Ovary (tissue), 7 donors: ENCODE measurements at regions not wholly inside any gene's neighbourhood (a gene's known extent, or its start where the extent isn't known, plus 50 kb on each side); places are given as distances from the start of the nearest gene placed in this dataset.

ENCODE experiments used
- DNase-seq, 5 donors: peaks; one replicate each; pipeline ENCODE4 v3.0.0-alpha.2; 2019 to 2020
- H3K27ac ChIP-seq, 2 donors: fragments of 200-600 bp; one replicate each; pipeline versions ENCODE4 v1.5.1 to v1.8.0; 2019 to 2022
- H3K27me3 ChIP-seq: fragments of 200-600 bp; one replicate; pipeline ENCODE4 v1.8.0; 2022
- H3K36me3 ChIP-seq: fragments of 200-600 bp; sonication (generic); one replicate; pipeline ENCODE4 v1.5.1; 2019
- H3K4me1 ChIP-seq: one replicate; pipeline ENCODE4 v1.8.1; 2013; ENCODE audit warnings: mild to moderate bottlenecking, moderate library complexity; ENCODE audit not compliant: insufficient read depth
- H3K4me3 ChIP-seq: fragments of 200-600 bp; sonication (generic); one replicate; pipeline ENCODE4 v1.5.1; 2017
- H3K9me3 ChIP-seq, 2 donors: fragments of 200-600 bp in 1 of 2; sonication (generic) in 1 of 2; one replicate each; pipeline versions ENCODE4 v1.5.1 to v1.8.1; 2013 to 2019; ENCODE audit warnings: mild to moderate bottlenecking in 1 of 2, moderate library complexity in 1 of 2
- CTCF ChIP-seq, 3 donors: fragments of 450-650 bp in 2 of 3; fragments of 200-600 bp in 1 of 3; IDR thresholded peaks; one replicate each; pipeline versions ENCODE4 v1.5.1 to v1.8.0; 2016 to 2022; ENCODE audit warnings: antibody characterized with exemption in 3 of 3, mild to moderate bottlenecking in 1 of 3
- EP300 ChIP-seq: sonication (generic); formaldehyde crosslinking; IDR thresholded peaks from one replicate; pipeline ENCODE4 v1.6.1; 2017; ENCODE audit warnings: antibody characterized with exemption
- POLR2A ChIP-seq: fragments of 450-650 bp; IDR thresholded peaks from one replicate; pipeline ENCODE4 v1.6.1; 2017; ENCODE audit warnings: antibody characterized with exemption, mild to moderate bottlenecking, moderate library complexity
- WGBS, 3 donors: extraction: QIAGEN DNeasy Blood & Tissue Kit in 1 of 3; methylation state at CpG; one replicate each; pipeline versions ENCODE4 v1.1.5 to v1.1.7; 2013 to 2017; 5-methylcytosine and 5-hydroxymethylcytosine counted together
- intact Hi-C, 4 donors: fragments of 100-400 bp; cut with DNase I; formaldehyde crosslinking; loops; one replicate each; pipeline versions ENCODE4 v1.11.0 to v1.15.1; 2022 to 2023
- donor health status: DM: no; HTN: no; CAD: no; lungs with moderate emphysema.
- donor health status: DM: no; HTN: no; CAD: no.
- donor health status: Bipolar disorder and iron deficiency.
- donor health status: DM: no; HTN: no; CAD: no.
- donor health status: DM: yes; HTN: yes; CAD: no.

- H3K4me3 ChIP-seq: no peak overlapping the region
- H3K4me1 ChIP-seq: no peaks in the 10 kb centered on the region
- no peak overlapping the region for H3K27ac ChIP-seq
- no peaks in the 10 kb centered on the region for H3K27me3 ChIP-seq
- DNase-seq: no peak
- H3K36me3 ChIP-seq: no peaks in the 10 kb centered on the region
- no peaks in the 10 kb centered on the region for H3K9me3 ChIP-seq
- intact Hi-C loops: no loop called here
- 39 to 55% (median 44%) methylated on average over 4 of the region's 4 CpGs for WGBS, 3 donors
- TF ChIP-seq CTCF (IDR thresholded peaks at IDR 0.05) (no peak), EP300 (no peak), POLR2A (no peak)
Measured at GRCh38 chr4:115780268-115780667, 666.8 kb upstream of the NDST4 start.

GRCh38 chr4:115770046-115770543 is 656.7 kb upstream of the NDST4 start:
- Histone ChIP-seq H3K36me3 (no peaks in the 10 kb centered on the region), H3K27me3 (no peaks in the 10 kb centered on the region), H3K4me3 (no peak overlapping the region), H3K9me3 (no peaks in the 10 kb centered on the region), H3K4me1 (no peaks in the 10 kb centered on the region), H3K27ac (no peak overlapping the region)
- intact Hi-C loops: no loop called here
- no peak for DNase-seq
- no peak for TF ChIP-seq CTCF (IDR thresholded peaks at IDR 0.05)
- no peak for TF ChIP-seq POLR2A
- TF ChIP-seq EP300: no peak

GRCh38 chr4:115769396-115769795 is 656.0 kb upstream of the NDST4 start:
- DNase-seq: no peak
- intact Hi-C loops: no loop called here
- Histone ChIP-seq H3K27me3 (no peaks in the 10 kb centered on the region), H3K4me3 (no peak overlapping the region), H3K27ac (no peak overlapping the region), H3K9me3 (no peaks in the 10 kb centered on the region), H3K36me3 (no peaks in the 10 kb centered on the region), H3K4me1 (no peaks in the 10 kb centered on the region)
- no peak for TF ChIP-seq CTCF (IDR thresholded peaks at IDR 0.05)
- no peak for TF ChIP-seq EP300
- TF ChIP-seq POLR2A: no peak

- Histone ChIP-seq H3K27me3 (no peaks in the 10 kb centered on the region), H3K36me3 (no peaks in the 10 kb centered on the region), H3K9me3 (no peaks in the 10 kb centered on the region), H3K27ac (no peak overlapping the region), H3K4me1 (no peaks in the 10 kb centered on the region), H3K4me3 (no peak overlapping the region)
- DNase-seq: no peak
- intact Hi-C loops: no loop called here
- no peak for TF ChIP-seq EP300
- WGBS, 3 donors: 64 to 82% (median 65%) methylated on average over 1 of the region's 1 CpG
Measured at GRCh38 chr4:115763051-115763450, 649.6 kb upstream of the NDST4 start.

- H3K36me3 ChIP-seq: no peaks in the 10 kb centered on the region
- H3K4me1 ChIP-seq: no peaks in the 10 kb centered on the region
- WGBS, 3 donors: 79 to 88% (median 81%) methylated on average over 2 of the region's 2 CpGs
- TF ChIP-seq POLR2A (no peak), EP300 (no peak), CTCF (IDR thresholded peaks at IDR 0.05) (no peak)
- intact Hi-C loops: no loop called here
- H3K4me3 ChIP-seq: no peak overlapping the region
- H3K27me3 ChIP-seq: peaks cover 4% of the 10 kb centered on the region
- DNase-seq: no peak
- H3K9me3 ChIP-seq: no peaks in the 10 kb centered on the region
- H3K27ac ChIP-seq: no peak overlapping the region
Measured at GRCh38 chr4:115759231-115759630, 645.8 kb upstream of the NDST4 start.
